HG03342 (cell line): ENCODE measurements at regions not wholly inside any gene's neighbourhood (a gene's known extent, or its start where the extent isn't known, plus 50 kb on each side); places are given as distances from the start of the nearest gene placed in this dataset.
"Not testable (repeated sequence)": the region's sequence is repeated elsewhere in the genome, so short reads cannot be mapped to it uniquely, and the experiment has no call there.

Source experiments
- ATAC-seq: cut with Tn5 transposase; IDR thresholded peaks from one replicate; pipeline ENCODE4 v1.9.1; 2021; ENCODE audit warnings: mild to moderate bottlenecking, moderate library complexity; ENCODE audit not compliant: unreplicated experiment

DNA sequence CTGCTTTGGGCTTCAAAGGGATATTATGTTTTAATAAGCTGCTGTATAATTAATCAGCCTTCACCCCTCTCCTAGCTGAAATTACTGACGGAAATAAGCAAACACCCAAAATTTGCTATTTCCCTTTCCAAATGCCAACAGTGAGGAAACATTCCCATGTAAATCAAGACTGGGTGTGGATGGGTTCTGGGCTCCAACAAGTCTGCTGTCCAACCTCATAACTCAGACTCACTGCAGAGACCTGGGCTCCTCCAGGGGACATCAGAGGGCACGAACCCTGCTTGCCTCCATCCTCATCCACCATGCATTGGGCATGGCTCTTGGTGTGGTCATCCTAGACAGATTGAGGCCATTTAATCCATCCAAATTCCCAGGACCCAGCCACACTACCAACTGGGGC is 173.7 kb downstream of the C1D start:
- ATAC-seq = no peak

DNA sequence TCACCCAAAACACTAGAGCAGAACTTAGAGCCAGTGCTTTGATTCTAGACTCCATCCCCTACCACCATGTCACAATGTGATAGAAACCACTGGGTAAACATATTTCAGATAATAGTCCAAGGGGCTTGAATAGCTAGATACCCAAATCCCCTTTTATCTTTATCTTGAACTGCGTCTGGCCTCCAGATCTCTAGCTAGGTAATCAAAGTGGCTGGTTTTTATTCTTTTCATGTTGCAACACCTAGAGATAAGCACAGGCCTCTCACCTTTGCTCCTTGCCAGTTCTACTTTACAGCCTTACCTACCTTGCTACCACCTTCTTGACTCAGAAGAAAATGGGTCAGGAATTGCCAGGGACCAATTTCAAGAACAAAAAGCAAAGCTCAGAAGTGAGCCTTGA is 171.2 kb downstream of the C1D start:
- ATAC-seq = no peak

DNA sequence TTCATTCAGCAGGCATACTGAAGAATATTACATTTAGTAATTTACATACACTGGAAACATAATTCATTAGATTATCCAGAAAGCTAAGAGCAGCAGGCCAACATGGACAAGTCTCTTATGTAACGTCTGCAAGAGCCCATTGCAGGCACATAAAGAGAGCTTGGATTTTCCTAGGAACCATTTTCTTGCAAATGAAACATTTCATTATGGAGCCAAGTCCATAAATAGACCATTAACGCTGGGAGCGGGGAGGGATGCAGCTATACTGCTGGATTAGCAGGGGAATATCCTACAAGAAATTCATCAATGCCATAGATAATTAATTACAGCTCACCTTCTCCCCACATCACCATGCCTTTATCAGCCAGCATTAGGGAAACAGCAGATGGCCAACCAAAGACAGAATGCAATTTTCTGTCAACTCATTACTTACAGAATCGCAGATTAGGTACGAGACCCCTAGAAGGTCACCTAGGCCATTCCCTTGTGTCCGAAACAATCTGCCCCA is 170.4 kb downstream of the C1D start:
- ATAC-seq = no peak

DNA sequence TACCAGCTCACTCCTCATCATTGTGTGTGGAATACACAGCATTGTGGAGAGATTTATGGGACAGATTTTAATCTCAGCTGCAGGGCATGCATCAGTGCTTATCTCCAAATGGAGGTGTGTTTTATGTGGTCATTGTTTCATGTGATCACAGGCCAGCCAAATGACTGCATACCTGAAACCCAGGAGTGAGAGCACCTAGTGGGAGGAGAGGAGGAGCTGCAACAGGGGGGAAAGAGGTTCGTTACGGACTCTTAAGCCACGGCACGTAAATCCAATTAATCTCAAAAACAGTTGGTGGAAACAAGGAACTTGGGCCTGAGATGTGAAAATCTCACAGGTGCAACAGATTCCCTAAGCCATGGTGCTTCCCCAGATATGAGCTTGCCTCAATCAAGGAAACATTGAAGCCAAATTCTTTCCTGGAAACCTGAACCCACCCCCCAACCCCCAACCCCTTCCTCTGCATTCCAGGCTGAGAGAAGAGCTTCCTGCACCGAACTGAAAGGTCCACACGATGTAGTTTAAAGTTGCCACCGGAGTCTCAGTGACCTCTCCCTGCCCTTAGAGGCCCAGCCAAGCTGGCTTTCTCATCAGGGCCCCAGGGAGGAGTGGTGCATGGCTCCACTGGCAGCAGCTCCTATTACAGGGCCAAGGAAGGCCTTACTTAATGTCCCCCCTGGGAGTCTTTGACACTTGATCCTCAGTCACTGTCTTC is 167.4 kb downstream of the C1D start:
- ATAC-seq = no peak

DNA sequence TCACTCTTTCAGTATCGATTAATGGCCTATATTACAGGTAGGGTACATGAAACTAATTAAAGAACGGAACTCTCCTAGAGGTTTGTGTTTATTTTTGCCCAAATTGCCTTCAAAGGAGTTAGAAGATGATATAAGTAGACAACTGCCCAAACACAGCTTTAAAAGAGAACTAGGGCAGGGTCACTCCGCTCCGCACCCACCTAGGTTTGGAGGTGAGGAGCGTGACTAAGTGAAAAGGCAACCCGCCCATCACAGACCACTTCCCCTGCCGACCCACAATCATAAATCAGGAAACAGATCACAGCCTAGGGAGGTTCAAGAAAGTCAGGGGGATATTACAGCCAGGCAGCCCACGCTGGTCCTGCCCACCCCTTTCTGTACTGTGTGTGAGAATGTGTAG is 166.7 kb downstream of the C1D start:
- ATAC-seq = no peak

DNA sequence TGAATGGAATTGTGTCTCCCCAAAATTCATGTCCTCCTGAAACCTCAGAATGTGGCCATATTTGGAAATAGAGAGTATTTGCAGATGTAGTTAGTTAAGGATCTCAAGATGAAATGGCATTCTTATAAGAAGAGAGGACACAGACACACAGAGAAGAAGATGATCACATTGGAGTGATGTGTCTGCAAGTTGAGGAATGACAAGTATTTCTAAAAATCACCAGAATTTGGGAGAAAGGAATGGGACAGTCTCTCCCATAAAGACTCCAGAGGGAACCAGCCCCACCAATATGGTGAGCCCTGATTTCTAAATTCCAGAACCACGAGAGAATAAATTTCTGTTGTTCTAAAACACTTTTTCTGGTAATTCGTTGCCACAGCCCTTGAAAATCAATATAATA is 166.3 kb downstream of the C1D start:
- no peak for ATAC-seq

DNA sequence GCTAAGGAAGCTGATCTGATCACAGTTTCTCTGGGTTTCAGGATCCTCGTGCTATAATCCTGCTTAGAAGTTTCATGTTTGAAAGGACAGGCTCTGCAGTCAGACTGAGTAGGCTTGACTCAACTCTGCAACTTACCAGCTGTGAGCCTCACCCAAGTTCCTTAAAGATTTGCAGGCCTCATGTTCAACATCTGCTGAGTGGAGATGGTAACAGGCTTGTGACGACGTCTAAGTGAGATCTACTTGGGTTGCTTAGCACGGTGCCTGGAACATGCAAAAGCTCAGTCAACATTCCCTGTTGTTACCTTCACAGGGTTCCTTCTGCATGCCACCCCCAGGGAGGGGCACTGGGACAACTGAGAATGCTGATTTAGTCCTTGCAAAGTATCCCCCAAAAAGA is 164.2 kb downstream of the C1D start:
- ATAC-seq = no peak

DNA sequence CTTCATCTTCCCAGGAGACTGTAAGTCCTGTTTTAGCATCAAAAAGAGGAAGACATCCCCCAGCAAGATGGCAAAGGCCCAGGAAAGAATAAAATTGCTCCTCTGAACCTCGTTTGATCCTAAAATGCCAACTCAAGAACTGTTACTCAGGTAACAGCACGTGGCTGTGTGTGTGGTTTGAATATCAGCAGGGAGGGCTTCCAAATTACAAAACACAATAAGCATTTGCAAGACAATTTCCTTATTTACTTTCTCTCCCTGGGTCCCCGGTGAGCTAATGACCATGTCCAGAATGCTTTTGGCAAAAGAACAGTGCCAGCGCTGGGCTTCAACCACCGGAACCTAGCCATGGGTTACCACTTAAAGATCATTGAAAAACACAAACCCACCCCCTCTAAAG is 163.6 kb downstream of the C1D start:
- no peak for ATAC-seq

DNA sequence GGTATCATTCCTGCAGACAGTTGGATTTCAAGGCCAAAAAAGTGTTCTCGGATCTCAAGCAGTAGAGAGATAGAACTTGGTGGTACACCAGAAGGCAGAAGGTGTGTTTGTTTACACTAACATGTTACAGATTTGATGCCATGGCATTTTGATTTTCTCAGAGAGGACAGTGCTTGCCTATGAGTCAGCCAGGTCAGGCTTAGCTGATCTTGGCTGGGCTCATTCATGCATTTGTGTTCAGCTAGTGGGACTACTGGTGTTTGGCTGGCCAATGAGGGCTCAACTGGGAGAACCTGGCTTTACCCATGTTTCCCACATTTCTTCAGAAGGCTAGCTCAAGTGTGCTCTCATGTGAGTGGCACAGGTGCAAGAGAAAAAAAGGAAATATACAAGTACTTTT is 162.0 kb downstream of the C1D start:
- no peak for ATAC-seq

DNA sequence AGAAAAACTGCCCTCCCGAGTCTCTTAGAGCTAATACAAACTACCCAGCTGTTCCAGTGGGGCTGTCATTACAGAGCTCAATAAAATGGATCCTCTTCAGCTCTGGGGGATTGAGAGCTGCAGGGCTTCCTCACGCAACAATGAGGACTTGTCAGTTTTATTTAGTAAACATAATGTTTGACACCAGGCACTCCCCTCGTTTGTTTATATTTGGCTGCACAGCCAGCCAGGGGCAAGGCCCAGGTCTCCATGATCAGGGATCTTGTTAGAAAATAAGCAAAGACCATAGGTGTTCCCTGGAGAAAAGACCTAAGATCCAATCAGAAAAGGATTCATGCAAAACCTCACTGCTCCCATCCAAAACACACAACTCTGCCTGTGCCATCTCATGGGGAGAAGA is 158.2 kb downstream of the C1D start:
- ATAC-seq = no peak

DNA sequence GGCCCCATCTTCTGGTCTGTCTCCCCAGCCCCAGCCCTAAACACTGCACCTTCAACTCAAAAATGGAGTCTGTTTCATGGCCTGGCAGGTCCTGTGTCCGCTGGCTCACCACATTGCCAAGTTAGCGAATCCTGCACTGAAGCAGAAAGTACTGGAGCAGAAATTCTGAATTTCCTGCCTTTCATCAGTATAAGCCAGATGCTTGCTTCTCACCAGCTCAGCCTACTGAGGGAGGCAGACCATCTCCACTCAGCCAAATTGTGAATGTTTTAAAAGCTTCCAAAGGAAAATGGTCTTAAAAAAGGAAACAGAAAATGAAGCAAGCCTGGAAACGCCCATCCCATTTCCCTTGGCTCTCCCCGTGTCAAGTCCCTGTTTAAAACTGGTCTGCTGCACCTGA is 157.8 kb downstream of the C1D start:
- no peak for ATAC-seq

DNA sequence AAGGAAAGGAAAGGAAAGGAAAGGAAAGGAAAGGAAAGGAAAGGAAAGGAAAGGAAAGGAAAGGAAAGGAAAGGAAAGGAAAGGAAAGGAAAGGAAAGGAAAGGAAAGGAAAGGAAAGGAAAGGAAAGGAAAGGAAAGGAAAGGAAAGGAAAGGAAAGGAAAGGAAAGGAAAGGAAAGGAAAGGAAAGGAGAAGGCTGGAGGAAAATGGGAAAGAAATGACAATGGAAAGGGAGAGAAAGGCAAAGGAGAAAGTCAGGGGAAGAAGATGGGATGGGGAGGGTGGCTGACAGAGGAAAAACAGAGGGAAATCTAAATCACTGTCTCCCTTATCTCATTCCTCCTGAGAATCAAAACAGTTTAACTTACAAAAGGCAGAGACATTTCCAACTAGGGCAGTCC is 156.3 kb downstream of the C1D start:
- ATAC-seq = not testable (repeated sequence)

DNA sequence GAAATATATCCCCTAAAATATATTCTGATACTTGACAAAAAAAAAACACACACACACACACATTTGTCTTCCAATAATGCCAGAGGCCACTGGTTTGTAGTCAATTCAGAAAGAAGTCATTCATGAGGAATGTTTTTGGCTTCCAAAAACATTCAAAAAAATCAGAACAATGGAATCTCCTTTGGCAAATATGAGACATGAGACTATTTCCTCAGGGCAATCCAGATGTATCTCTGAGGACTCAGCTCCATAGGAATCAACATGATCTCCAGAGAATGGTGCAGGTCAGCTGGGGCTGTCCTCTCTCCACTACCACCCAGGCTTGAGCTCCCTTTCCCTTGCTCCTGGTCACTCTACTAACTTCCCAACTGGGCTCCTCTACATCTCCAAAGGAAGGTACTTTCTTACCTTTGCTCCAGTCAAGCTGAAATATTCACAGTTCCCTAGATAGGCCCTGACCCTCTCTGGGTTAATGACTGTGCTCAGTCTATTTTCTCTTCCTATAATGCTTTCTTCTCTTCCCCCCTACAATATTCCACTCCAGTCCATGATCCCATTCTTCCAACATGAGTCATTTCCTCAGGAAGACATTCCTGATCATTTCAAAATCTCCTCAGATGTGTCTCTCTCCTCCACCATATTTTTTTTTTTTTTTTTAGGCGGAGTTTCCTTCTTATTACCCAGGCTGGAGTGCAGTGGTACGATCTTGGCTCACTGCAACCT is 145.3 kb downstream of the C1D start:
- ATAC-seq = no peak

DNA sequence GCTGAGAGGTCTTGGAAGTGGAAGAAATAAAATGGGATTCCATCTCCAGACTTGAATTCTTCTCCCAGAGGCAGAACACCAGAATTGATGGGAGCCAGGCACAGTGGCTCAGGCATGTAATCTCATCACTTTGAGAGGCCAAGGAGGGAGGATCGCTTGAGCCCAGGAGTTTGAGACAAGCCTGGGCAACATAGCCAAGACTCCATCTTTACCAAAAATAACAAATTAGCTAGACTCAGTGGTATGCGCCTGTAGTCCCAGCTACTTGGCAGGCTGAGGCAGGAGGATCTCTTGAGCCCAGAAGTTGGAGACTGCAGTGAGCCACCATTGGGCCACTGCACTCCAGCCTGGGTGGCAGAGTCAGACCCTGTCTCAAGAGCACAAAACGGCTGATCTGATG is 144.3 kb downstream of the C1D start:
- no peak for ATAC-seq

DNA sequence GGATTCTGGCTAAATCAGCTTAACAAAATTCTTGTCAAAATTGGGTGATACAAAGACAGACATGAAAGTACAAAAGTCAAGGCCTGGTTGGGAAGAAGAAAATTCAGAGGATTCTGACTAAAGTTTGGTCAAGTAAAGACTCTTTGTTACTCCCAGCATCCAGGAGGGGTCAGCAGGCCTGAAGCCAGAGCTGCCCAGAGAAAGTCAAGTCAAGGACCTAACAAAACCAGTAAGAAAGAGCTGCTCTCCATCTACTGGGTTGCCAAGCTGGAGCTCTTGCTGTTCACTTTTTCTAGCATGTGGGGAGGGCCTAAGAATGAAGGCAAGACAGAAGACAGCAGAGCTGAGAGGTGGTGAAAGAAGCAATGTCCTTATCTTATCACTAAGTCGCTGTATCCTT is 143.3 kb downstream of the C1D start:
- ATAC-seq = no peak

DNA sequence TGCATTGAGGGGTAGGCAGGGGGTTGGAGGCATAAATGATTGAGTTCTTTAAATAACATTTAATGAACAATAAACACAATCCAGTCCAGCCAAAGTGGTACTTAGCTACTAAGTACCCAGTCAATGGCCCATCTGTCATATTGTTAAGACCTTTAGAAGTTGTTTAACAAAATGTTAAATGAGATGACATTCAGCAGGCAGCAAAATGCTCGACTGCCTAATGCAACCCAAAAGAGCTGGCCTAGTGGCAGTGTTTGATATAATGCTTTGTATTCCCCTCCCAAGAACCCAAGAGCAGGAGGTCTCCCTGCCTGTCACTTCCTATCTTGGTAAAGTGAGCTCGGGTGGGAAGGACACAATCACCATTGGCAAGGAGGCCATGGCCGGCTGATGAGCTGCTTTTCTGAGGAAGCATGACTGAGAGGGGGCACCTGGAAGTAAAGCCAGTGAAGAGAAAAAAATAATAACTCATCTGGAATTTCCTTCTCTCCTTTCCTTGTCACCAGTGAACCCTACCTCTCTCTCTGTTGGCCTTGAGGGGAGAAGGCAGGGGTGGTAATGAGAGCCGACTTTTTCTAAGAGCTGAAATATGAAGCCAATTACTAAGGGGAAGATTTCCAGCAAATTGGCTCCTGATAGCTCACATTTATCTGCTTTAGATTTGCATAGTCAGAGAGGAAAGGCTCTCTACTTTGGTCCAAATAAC is 140.6 kb downstream of the C1D start:
- ATAC-seq = no peak

DNA sequence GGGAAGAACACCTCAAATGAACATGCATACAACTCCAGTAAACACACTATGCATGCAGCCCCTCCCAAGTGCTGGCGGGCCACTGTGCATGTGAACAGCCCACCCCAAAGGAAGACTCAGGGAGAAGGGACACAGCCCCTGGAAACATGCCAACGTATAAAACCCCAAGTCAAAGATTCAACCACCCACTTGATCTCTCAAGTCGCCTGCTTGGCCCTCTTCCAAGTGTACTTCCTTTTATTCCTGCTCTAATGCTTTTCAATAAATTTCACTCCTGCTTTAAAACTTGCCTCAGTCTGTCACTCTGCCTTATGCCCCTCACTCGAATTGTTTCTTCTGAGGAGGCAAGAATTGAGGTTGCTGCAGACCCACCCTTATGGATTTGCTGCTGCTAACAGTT is 139.1 kb downstream of the C1D start:
- ATAC-seq = no peak

DNA sequence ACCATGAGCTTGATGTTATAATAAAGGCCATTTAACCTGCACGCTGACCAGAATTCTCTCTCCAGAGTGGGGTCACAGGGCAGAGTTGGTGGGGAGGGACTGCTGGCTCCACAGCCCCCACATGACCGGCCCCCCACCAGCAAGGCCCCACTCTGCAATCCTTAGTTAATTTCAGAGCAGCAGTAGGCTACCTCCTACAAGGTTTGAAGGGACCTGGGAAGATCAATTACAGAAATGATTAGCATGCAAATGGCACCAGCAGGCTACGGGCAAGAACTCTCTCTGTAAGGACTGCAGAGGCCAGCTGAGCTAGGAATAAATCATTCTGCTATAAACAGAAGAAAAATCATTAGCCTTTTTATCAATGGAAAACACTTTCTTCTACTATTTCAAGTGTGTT is 135.3 kb downstream of the C1D start:
- ATAC-seq = no peak

DNA sequence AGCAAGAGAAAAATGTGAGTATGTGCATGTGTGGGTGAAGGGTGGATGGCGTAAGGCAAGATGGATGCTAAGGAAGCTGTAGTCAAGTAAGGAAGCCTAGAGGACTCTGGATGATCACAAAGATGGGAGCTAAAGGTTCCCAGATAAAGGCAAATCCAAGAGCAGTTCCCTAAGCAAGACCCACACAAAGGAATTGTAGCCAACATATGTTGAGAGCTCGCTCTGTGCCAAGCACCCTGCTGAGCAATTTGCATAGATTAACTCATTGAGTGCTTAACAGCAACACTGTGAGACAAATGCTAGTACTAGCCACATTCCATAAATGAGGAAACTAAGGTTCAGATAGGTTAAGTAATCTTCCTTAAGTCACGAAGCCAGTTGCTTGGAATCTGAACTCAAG is 132.6 kb downstream of the C1D start:
- ATAC-seq = no peak

DNA sequence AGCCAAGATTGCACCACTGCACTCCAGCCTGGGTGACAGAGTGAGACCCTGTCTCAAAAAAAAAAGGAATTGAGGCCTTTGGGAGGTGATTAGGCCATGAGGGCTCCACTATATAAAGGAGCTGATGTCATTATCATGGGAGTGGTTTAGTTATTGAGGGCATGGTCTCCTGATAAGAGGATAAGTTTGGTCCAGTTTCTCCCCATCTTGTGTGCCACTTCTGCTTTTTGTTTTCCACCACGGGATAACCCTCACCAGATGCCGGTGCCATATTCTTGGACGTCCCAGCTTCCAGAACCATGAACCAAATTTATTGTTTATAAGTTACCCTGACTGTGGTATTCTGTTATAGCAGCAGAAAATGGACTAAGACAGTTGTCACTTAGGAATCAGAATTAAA is 125.8 kb downstream of the C1D start:
- ATAC-seq = no peak

DNA sequence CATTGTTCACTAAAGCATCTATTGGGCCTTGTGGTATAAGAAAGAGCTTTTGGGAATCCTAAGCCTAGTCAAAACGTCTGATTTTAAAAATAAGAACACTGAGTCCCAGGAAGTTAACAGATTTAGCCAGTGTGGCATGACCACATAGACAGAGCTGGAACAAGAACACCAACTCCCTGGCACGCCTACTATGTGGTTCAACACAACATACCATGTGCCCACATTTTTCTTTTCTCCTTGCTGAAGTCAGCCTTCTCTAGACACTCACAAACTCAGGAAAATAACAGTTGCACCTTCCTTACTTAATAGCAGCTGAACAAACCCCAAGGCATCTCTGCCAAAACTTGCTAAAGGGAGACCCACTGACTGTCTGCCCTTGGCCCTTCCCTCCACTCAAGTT is 124.8 kb downstream of the C1D start:
- ATAC-seq = no peak

DNA sequence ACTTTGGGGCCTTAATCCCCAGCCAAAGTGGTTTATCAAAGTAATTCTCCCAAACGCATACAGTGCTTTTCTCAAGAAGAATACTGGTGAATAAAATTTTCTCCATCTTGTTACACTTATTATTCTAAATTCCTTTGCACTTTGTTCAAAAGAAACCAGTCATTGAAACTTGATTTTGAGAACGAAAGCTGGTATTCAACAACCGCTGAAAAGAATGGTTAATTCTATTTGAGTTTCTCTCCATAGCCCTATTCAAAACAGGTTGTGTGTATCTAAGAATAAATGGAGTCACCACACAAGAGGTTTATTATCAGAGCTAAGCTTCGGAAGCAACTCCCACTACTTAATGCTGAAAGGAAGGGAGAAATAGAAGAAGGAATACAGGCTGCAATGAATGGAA is 117.7 kb downstream of the C1D start:
- ATAC-seq = no peak
